BE2C (cell line): ENCODE measurements at regions not wholly inside any gene's neighbourhood (a gene's known extent, or its start where the extent isn't known, plus 50 kb on each side); places are given as distances from the start of the nearest gene placed in this dataset.

Source experiments
- DNase-seq: peaks from one replicate; pipeline ENCODE4 v3.0.0-alpha.2; 2020
- H3K27me3 ChIP-seq: fragments of 250-450 bp; sonication (Bioruptor Pico); 2 replicates; pipeline ENCODE4 v1.5.1; 2020; ENCODE audit warnings: mild to moderate bottlenecking
- H3K36me3 ChIP-seq: fragments of 250-450 bp; sonication (Bioruptor Pico); 2 replicates; pipeline ENCODE4 v1.5.1; 2020; ENCODE audit warnings: mild to moderate bottlenecking
- H3K4me1 ChIP-seq: fragments of 250-450 bp; sonication (Bioruptor Pico); 2 replicates; pipeline ENCODE4 v1.5.1; 2020
- H3K4me3 ChIP-seq: 2 replicates; pipeline ENCODE4 v1.5.1; 2011; ENCODE audit warnings: low read depth, low read length
- H3K9me3 ChIP-seq: fragments of 250-450 bp; sonication (Bioruptor Pico); 2 replicates; pipeline ENCODE4 v1.5.1; 2020
- CTCF ChIP-seq: IDR thresholded peaks from 2 replicates; pipeline ENCODE4 v1.5.1; 2012; ENCODE audit warnings: mild to moderate bottlenecking, low read depth, low read length

DNA sequence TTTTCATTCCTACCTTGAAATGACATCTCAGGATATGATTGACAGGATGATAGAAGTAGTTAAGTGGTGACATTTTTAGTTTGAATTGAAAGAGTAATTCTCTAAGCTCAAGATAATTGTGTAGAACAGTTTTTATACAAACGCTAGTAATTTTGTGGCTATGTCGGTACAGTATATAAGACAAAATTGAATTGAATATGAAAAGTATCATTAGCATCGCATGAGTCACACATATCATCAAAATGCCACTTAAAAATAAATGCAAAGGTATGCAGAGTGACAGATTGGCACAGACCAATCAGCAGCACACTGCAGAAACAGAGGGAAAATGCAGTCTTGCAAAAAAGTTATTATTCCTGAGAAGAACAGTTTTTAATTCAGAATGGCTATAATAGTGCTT lies 608.2 kb upstream of the NETO1 start:
- H3K27me3 ChIP-seq: no peaks in the 10 kb centered on the region
- H3K9me3 ChIP-seq: no peaks in the 10 kb centered on the region
- DNase-seq: no peak
- TF ChIP-seq CTCF: no peak
- H3K36me3 ChIP-seq: no peaks in the 10 kb centered on the region
- no peak overlapping the region for H3K4me3 ChIP-seq
- H3K4me1 ChIP-seq: no peaks in the 10 kb centered on the region; the same call in 1 of the 2 replicates

GRCh38 chr18:73462092-73462491 lies 594.3 kb upstream of the NETO1 start:
- Histone ChIP-seq H3K4me3 (no peak overlapping the region), H3K4me1 (no peaks in the 10 kb centered on the region), H3K9me3 (no peaks in the 10 kb centered on the region), H3K36me3 (no peaks in the 10 kb centered on the region), H3K27me3 (no peaks in the 10 kb centered on the region)
- TF ChIP-seq CTCF: no peak
- DNase-seq: peak; percentile 34

- Histone ChIP-seq H3K9me3 (no peaks in the 10 kb centered on the region), H3K36me3 (no peaks in the 10 kb centered on the region), H3K4me1 (no peaks in the 10 kb centered on the region), H3K27me3 (no peaks in the 10 kb centered on the region), H3K4me3 (no peak overlapping the region)
- DNase-seq: no peak
- TF ChIP-seq CTCF: no peak
Observed at GRCh38 chr18:73461780-73462059, 593.9 kb upstream of the NETO1 start.

- no peak overlapping the region for H3K4me3 ChIP-seq
- no peak for DNase-seq
- H3K36me3 ChIP-seq: no peaks in the 10 kb centered on the region
- no peak for TF ChIP-seq CTCF
- H3K4me1 ChIP-seq: no peaks in the 10 kb centered on the region
- H3K27me3 ChIP-seq: no peaks in the 10 kb centered on the region
- H3K9me3 ChIP-seq: no peaks in the 10 kb centered on the region
Observed at GRCh38 chr18:73461038-73461779, 593.4 kb upstream of the NETO1 start.

DNA sequence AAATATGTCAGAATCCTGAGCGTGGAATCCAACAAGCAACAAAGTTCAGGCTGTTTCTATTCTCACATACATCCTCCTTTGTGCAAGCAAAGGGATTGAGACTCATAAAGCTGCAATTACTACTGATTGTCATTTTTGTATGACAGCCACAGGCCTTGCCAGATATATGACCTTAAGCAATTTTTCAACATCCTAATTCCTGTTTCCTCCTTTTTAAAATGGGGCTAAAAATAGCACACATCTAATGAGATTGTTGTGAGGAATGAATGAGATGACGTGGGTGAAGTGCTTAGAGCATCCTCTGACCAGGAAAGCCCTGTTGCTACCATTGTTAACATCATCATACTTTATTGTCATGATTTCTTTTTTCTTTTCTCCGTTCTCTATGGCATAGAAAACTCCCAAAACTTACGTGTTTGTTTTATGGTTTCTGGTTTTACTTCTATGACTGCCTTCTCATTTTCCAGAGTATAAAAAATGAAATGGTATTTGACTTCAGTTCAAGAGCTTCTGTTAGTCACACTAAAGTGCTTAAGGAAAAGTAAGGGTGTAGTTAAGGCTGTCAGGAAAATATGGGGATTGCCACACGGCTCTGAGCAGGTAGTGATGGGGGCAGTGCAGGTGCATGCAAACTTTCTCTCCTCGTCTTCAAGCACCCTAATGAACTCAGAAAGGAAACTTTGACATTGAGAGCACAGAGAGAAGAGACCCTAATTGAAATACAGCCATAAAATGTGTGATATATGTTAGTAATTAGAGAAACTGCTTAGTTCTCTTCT lies 590.6 kb upstream of the NETO1 start:
- Histone ChIP-seq H3K4me3 (no peak overlapping the region), H3K9me3 (no peaks in the 10 kb centered on the region), H3K36me3 (no peaks in the 10 kb centered on the region), H3K27me3 (no peaks in the 10 kb centered on the region), H3K4me1 (no peaks in the 10 kb centered on the region)
- DNase-seq: no peak
- TF ChIP-seq CTCF: no peak

DNA sequence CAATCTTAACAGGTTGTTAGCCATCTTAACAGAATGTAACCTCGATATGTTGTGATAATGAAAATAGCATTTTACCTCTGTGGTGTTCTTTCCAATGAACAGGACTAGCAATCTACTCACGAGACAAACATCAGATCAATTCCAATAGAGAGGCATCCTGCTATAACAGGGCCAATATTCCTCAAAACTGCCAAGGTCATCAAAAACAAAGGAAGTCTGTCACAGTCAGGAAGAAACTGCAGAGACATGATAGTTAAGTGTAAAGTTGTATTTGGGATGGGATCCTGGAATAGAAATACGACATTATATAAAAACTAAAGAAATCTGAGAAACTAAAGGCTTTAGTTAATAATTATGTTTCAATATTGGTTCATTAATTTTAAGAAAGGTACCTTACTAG lies 588.9 kb upstream of the NETO1 start:
- no peak for DNase-seq
- Histone ChIP-seq H3K4me3 (no peak overlapping the region), H3K4me1 (no peaks in the 10 kb centered on the region), H3K27me3 (no peaks in the 10 kb centered on the region), H3K36me3 (no peaks in the 10 kb centered on the region), H3K9me3 (no peaks in the 10 kb centered on the region)
- no peak for TF ChIP-seq CTCF
